HCEC 1CT (cell line): ENCODE measurements at regions not wholly inside any gene's neighbourhood (a gene's known extent, or its start where the extent isn't known, plus 50 kb on each side); places are given as distances from the start of the nearest gene placed in this dataset.
A peak's percentile ranks its signal among the peaks of the same experiment; 100 is the strongest.
"Not testable (repeated sequence)": the region's sequence is repeated elsewhere in the genome, so short reads cannot be mapped to it uniquely, and the experiment has no call there.

Source experiments
- DNase-seq: peaks from one replicate; pipeline ENCODE4 v3.0.0-alpha.2; 2017

DNA sequence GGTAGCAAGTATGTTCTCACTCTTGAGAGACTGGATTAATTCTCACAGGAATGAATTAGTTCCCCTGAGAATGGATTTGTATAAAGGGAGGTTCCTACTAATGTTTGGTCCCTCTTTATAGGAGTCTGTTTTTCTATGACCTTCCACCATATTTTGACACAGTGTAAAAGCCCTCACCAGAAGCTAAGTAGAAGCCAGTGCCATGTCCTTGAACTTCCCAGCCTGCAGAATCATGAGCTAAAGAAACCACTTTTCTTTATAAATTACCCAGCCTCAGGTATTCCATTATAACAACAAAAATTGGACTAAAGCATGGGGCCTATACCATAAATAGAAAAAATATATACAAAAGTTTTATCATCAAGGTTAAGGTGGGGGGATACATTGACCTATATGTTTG lies 227.9 kb upstream of the DTNA start:
- DNase-seq = no peak

DNA sequence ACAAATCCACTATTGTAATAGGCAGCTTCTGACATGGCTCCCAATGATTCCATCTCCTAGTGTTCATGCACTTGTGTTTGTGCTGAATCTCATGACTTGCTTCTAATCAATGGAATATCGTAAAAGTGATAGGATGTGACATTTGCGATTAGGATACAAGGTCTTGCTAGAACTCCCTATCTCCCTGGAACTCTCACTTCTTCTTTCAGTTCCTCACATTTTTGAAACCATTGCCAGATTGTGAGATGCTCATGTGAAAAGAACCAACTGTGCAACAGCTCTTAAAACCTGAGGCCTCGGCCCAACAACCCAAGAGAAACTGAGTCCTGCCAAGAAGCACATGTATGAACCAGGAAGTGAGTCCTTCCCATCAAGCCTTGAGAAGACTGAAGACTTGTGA lies 226.9 kb upstream of the DTNA start:
- DNase-seq = no peak

DNA sequence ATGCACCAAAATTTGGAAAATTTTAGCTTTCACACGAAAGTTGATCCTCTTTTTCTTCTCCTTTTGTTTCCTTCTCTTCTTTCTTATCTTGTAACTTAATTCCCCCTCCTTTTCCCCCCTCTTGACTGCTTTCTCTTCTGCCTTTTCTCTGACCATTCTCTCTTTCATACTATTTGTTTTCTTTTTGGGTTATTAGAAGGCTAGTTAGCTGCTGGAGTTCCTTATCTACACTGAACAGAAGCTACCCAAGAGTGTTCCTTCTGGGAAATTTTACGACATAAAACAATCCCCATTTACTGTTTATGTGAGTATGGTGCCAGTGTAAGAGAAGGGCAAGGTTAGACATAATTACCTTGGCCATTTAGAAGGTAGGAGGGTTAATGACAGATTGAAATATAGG lies 218.4 kb upstream of the DTNA start:
- DNase-seq = no peak

DNA sequence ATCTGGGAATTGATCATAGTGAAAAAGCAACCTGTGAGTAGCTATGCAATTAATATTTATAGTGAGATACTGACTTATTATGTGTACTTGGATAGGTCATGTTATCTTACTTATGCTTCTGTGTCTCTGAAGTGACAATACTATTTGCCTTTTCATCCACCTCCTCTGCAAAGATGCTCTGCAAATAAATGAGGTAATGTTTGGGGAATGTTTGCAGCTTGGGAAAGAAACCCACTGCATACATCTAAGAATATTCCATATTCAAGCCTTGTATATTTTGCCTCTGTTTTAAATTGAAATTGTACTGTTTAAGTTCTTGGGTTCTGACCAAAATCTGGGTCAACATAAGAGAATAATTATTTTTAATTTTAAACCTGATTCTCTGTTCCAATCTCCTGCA lies 217.4 kb upstream of the DTNA start:
- no peak for DNase-seq

DNA sequence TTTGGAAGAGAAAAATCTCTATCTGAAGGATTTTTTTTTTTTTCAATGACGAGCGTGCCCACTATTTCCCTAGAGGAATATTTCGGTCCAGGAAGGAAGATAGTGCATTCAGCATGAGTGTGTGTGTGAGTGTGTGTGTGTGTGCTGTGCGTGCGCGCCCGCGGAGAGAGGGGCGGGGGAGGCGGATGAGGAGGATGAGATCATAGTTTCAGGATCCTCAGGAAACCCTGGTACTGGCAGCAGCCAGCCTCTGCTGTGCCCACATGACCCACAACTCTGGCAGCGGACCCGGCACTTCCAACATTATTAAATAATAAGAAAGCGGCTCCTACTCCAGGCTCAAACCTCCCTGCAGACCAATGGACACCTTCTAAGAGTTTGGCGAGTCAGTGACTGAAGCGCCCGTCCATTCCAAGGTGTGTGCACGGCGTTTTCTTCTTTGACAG lies 217.0 kb upstream of the DTNA start:
- DNase-seq = peak; percentile 30

- no peak for DNase-seq
These were observed 216.3 kb upstream of the DTNA start for GRCh38 chr18:34493566-34494358.

DNA sequence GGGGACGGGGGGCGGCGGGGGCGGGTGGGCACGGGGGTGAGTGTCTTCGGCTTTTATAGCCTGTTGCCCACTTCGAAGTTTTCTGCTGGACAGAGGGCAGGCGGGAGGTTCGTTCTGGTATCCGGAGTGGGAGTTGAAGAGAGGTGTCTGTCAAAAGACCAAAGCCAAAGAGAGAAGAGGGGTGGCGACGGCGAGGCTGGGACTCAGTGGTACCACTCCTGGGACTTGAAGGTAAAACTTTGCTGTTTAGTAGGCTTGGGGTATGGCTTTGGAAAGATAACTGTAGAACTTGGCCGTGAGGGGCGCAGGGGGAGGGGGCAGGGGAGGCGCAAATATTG lies 215.8 kb upstream of the DTNA start:
- DNase-seq = no peak

DNA sequence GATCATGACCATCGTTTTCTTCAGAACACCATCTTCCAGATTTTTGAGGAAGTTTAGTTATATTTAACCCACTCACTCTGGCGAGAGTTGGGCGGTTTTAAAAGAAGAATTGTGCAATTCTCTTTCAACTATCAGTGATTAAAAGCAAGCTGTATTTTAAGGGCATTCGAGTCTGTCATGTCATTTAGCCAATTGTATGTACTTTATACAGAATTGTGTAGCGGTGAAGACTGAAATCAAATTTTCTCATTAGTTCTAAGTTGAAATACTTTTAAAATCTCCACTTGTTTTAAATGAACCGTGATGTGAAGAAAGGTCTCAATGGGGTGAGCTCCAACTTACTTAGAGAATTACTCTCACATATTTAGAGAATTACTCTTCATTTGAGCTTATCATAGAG lies 214.6 kb upstream of the DTNA start:
- no peak for DNase-seq

- DNase-seq = no peak
These were observed 208.5 kb upstream of the DTNA start for GRCh38 chr18:34501553-34501952.

DNA sequence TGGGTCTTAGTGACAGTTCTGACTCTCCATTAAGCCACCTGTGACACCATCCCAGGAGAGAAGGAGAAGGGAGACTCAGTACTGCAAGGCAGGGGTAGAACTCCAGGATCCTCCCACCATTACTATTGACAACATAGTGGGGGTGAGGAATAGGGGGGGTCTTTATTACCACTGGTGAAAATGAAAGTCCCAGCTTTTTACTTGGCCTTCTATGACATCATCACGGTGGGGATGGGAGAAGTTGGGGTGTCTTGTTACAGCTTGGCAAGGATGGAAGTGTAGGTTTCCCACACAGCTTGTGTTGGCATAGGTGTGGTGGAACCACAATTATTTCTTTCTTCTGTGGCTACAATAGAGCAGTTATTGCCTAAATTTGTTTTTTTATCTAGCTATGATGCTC lies 203.9 kb upstream of the DTNA start:
- no peak for DNase-seq

DNA sequence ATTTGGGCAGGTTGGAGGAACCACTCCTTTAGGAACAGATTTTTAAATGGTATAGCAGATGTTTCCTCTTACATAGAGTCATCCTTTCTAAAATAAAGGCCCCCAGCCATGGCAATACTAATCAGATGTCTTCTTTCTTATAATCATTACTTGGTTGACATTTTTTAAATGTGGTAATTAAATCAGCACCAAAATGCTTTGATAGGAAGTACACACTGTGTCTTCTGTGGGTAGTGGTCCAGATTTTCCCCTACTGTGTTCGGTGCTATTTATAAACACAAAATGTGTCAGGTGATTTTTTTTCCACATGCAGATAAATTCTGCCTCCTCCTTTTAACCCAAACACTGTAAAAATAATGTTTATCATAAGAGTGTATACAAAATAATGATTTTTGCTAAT lies 200.9 kb upstream of the DTNA start:
- no peak for DNase-seq

DNA sequence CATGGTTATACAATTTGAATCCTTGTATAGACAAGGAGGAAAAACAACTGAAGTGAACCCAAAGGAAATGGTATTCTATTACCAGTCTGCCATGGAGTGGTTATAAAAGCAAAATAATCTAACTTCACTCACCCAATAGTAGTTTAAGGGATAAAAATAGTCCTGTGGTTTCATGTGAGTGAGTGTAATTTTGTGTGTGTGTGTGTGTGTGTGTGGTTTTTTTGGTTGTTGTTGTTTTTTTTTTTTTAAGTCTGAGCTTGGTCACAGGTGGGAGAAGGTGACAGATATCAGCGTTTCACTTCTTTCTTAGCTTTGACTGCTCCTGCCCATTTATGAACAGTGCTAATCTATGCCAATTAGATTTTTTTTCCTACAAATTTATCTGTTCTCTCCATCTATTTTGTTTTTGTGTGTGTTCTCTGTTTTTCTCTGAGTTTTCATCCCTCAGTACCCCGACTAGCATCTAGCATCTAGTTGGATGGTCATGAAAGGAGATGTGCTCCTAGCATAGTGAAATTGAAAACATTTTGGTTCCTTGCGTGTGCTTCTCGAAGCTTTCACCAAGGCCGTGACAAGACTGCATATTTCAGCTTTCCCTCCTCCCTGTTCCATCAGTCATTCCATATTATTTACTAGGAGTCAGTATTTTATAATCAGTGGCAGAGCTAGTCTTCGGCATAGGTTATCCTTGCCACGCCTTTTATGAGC lies 200.1 kb upstream of the DTNA start:
- no peak for DNase-seq

DNA sequence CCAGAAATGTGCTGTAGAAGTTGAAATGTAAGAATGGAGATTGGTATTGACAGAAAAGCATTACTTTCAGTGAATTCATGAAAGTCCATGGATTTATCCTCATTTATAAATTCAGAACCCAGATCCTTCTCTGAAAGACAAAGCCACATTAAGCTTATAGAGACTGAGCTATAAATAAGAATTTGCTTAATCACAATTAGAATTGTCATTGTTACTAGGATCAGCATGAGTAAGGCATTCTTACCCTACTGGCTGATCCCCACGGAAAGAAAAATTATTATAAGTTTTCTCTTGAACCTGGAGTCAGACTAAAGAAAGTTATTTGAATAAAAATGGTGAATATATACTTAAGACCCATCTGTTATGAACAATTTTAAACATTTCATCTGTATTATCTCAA lies 199.2 kb upstream of the DTNA start:
- DNase-seq = no peak

DNA sequence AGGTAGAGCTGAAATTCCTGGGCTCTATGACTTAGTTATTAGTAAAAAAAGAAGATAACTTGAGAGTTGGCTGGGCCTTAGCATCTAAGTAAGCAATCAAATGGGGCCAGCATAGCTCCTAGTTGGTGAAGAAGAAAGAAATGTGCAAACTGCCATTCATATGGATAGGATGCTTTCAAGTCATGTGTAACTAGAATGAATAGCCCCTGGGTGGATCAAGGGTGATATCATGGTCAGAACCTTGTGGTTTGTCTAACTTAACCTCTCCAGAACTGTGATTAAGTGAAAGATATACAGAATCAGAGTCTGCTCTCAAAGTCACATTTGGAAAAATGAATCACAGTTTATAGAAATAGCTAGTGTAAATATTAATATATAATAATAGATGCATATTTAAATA lies 198.7 kb upstream of the DTNA start:
- DNase-seq = no peak

DNA sequence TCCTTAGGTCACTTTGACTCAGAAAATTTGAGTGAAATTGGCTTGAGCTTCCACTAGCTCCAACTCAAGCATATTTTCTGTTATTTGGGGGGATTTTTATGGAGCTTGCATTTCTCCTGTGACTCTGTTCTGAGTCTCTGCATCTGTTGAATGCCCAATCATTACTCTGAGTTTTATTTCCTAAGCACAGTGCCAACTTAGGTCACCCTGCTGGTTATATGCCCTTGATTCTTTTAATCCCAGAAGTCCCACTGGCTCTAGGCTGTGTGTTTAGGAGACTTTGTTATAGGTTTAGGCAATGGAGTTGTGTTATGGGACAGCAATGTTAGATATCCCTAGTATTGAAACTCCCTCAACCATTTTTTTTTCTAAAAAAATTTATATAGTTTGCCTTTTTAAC lies 198.2 kb upstream of the DTNA start:
- no peak for DNase-seq

DNA sequence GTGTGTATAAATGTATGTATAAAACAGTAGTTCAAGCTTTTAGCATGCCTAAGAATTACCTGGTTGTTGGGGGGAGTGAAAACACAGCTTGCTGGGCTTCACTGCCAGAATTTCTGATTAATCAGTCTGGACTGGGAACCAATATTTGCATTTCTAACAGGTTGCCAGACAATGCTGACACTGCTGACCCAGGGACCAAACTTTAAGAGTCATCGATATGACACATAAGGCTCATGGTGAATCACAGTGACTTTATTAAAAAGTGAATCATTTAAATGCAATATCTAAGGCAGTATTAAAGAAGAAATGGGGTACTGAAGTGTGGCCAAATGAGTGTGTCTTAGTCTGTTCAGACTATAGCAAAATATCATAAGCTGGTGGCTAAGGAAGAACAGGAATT lies 195.9 kb upstream of the DTNA start:
- no peak for DNase-seq

DNA sequence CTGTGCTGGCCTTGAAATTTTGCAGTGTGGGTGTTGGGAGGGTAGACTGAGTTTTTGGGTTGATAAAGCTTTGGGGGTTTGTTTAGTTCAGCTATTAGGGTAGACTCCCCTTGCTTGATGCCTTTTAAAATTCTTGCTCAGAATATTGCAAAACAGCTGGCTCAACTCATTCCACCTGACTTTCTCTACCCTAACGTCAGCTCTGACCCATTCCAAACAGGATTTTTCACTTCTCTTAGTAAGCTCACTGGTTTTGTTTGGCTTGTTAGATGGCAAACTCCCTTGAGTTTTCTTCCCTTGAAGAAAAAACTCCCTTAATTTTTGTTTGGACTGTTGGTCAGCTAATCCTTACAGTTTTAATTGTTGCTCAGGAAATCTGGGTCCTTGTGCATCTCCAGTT lies 195.1 kb upstream of the DTNA start:
- DNase-seq = no peak

GRCh38 chr18:34516355-34516754 lies 193.7 kb upstream of the DTNA start:
- not testable (repeated sequence) for DNase-seq

DNA sequence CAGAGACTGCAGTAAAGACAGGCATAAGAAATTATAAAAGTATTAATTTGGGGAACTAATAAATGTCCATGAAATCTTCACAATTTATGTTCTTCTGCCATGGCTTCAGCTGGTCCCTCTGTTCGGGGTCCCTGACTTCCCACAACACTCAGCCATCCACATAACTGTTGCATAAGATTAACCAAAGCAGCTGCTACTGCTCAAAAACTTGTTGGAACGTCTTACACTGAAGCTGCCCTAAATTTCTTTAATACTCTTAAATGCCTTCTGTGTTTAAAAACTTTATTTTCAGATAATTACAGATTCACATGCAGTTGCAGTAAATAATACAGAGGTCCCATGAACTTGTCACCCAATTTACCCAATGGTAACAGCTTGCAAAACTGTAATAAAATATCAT lies 193.1 kb upstream of the DTNA start:
- not testable (repeated sequence) for DNase-seq

- DNase-seq = no peak
These were observed 189.1 kb upstream of the DTNA start for GRCh38 chr18:34521040-34521439.

- DNase-seq = no peak
These were observed 187.5 kb upstream of the DTNA start for GRCh38 chr18:34522603-34523002.

DNA sequence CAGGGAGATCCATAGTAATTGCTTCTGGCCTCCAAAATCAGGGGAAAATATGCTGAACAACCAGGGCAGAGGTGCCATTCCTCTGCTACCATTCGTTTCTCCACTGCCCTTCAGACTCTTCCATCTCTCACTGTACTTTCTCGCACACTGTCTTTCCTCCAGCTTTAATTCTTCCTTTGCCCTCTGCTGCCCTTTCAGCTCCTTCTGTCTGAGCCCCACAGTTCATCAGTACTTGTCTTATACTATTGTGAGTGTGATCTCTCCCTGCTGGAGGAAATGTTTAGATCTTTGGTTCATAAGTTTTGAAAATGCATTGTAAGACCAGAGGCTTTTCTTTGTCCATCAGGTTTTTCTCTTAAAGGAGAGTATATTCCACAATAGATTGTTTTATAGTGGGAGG lies 184.9 kb upstream of the DTNA start:
- no peak for DNase-seq

DNA sequence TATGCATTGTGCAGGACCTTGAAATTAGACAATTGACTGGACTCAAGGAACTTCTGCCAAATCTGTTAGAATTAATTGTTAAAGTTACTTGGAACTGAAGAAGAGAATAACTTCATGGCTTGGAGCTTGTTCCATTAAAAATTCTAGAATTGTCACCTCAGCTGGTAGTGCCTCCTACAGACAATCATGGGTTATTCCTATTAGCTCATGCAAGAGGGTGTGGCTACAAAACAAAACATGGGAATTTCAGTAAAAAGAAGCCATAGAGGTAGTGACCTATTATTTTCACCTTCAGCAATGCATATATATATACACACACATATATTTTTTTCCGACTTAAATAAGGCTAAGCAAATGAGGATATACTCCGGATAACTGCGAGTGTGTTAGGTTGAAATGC lies 181.9 kb upstream of the DTNA start:
- no peak for DNase-seq

DNA sequence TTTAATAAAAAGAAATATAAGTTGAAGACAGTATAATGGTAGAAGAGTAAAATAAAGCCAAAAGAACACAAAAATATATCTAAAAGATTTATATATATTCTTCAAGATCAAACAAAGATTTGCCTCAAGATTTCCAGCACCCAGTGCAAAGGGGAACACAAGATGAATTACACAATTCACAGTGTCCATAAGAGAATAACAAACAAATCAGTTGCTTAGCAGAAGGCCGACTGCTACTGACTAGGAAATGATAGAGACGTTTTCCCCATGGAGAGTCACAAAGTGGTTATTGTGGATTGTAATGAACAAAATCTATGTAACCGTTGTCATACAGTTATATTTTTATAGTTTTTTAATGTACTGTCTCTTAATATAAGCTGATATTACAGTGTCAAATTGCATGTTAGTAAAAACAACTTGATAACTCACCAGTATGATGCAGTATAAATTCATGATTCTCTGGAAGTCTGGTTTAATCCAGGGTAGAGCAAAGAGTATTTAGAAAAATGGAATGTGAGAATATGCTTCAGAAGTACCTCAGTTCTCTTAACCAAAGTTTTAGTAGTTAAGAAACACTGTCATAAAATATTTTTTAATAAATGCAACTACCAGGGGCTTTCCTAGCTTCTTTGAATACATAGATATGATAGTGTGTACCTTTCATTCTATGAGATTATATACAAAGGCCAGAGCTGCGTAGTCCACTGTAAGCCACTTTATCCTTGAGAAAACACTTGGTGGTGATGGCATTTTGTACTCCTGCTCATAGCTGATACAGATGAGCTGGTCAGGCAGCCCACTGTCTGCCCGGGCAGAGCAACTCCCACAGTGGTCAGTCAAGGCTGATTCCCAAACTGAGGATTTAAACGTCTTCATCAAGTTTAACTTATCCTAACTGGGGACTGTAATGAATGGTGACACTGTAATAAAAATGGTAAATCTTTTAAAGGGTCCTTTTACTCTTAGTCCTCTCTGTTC lies 180.5 kb upstream of the DTNA start:
- DNase-seq = no peak
